WTC11 (cell line): ENCODE measurements at regions not wholly inside any gene's neighbourhood (a gene's known extent, or its start where the extent isn't known, plus 50 kb on each side); places are given as distances from the start of the nearest gene placed in this dataset.

ENCODE experiments used
- ATAC-seq: fragments of 200-7000 bp; cut with Tn5 transposase; 2 replicates; pipeline ENCODE4 v1.10.0; 2021; ENCODE audit warnings: mild to moderate bottlenecking, moderate library complexity
- CTCF ChIA-PET: fragments of 300-600 bp; sonication (Branson Sonifier 250); formaldehyde crosslinking; loops from one replicate; lab custom pipeline; 2021; ENCODE audit warnings: antibody characterized with exemption; lab: Charles Lee
- POLR2A ChIA-PET: fragments of 350-600 bp; sonication (Branson Sonifier 250); formaldehyde crosslinking; loops from one replicate; lab custom pipeline; 2021; ENCODE audit warnings: antibody characterized with exemption; lab: Charles Lee
- DNase-seq: peaks from one replicate; pipeline ENCODE4 v3.0.0; 2021; ENCODE audit warnings: low spot score
- H3K27ac Mint-ChIP-seq: 2 replicates; pipeline ENCODE4 v1.8.0; 2021; ENCODE audit warnings: mixed read lengths
- H3K27me3 Mint-ChIP-seq: 2 replicates; pipeline ENCODE4 v1.8.0; 2021; ENCODE audit warnings: low read depth, mild to moderate bottlenecking, moderate library complexity, mixed read lengths
- H3K36me3 Mint-ChIP-seq: 2 replicates; pipeline ENCODE4 v1.8.0; 2021; ENCODE audit warnings: mixed read lengths
- H3K4me1 Mint-ChIP-seq: 2 replicates; pipeline ENCODE4 v1.8.0; 2022; ENCODE audit warnings: mixed read lengths
- H3K4me3 Mint-ChIP-seq: 2 replicates; pipeline ENCODE4 v1.8.0; 2021; ENCODE audit warnings: mild to moderate bottlenecking, moderate library complexity, mixed read lengths
- H3K9me3 Mint-ChIP-seq: 2 replicates; pipeline ENCODE4 v1.8.0; 2021; ENCODE audit warnings: mixed read lengths
- ATF3 ChIP-seq: sonication (generic); formaldehyde crosslinking; conservative IDR thresholded peaks from 2 replicates; pipeline ENCODE4 v1.8.1; 2022; ENCODE audit warnings: mild to moderate bottlenecking, missing genetic modification reagents
- E2F4 ChIP-seq: sonication (generic); formaldehyde crosslinking; IDR thresholded peaks from 2 replicates; pipeline ENCODE4 v1.8.1; 2022; ENCODE audit warnings: low read depth, mild to moderate bottlenecking, moderate library complexity, missing genetic modification reagents, borderline replicate concordance
- EMX1 ChIP-seq: fragments of 250-450 bp; sonication (Bioruptor Pico); IDR thresholded peaks from 2 replicates; pipeline ENCODE4 v1.8.0; 2021; ENCODE audit warnings: mild to moderate bottlenecking
- ESRRA ChIP-seq: sonication (generic); formaldehyde crosslinking; IDR thresholded peaks from 2 replicates; pipeline ENCODE4 v1.8.1; 2022; ENCODE audit warnings: mild to moderate bottlenecking, missing genetic modification reagents, borderline replicate concordance
- JUN ChIP-seq: sonication (generic); formaldehyde crosslinking; IDR thresholded peaks from 2 replicates; pipeline ENCODE4 v1.8.0; 2023; ENCODE audit warnings: mild to moderate bottlenecking, missing genetic modification reagents
- RELA ChIP-seq: sonication (generic); formaldehyde crosslinking; IDR thresholded peaks from 2 replicates; pipeline ENCODE4 v1.8.1; 2022; ENCODE audit warnings: missing genetic modification reagents, mild to moderate bottlenecking, borderline replicate concordance
- RORB ChIP-seq: fragments of 250-450 bp; sonication (Bioruptor Pico); IDR thresholded peaks from 2 replicates; pipeline ENCODE4 v1.9.0; 2021; ENCODE audit warnings: mild to moderate bottlenecking
- SMAD3 ChIP-seq: sonication (generic); formaldehyde crosslinking; IDR thresholded peaks from 2 replicates; pipeline ENCODE4 v1.8.0; 2022; ENCODE audit warnings: missing genetic modification reagents, mild to moderate bottlenecking, borderline replicate concordance
- TP53 ChIP-seq: sonication (generic); formaldehyde crosslinking; IDR thresholded peaks from 2 replicates; pipeline ENCODE4 v1.8.1; 2023; ENCODE audit warnings: mild to moderate bottlenecking, missing genetic modification reagents
- ZNF232 ChIP-seq: sonication (generic); formaldehyde crosslinking; IDR thresholded peaks from 2 replicates; pipeline ENCODE4 v1.8.0; 2022; ENCODE audit warnings: mild to moderate bottlenecking, missing genetic modification reagents
- TF ChIP-seq, protein P1 (sequence below): sonication (generic); formaldehyde crosslinking; IDR thresholded peaks from 2 replicates; pipeline ENCODE4 v1.8.0; 2022; ENCODE audit warnings: mild to moderate bottlenecking, missing genetic modification reagents
- TF ChIP-seq, protein P2 (sequence below): sonication (generic); formaldehyde crosslinking; IDR thresholded peaks from 2 replicates; pipeline ENCODE4 v1.8.1; 2023; ENCODE audit warnings: mild to moderate bottlenecking, missing genetic modification reagents, borderline replicate concordance
- TF ChIP-seq, protein P3 (sequence below): fragments of 250-450 bp; sonication (Bioruptor Pico); IDR thresholded peaks from 2 replicates; pipeline ENCODE4 v1.9.0; 2021; ENCODE audit warnings: moderate library complexity, mild to moderate bottlenecking, inconsistent platforms, borderline replicate concordance
- TF ChIP-seq, protein P4 (sequence below): sonication (generic); formaldehyde crosslinking; IDR thresholded peaks from 2 replicates; pipeline ENCODE4 v1.8.0; 2023; ENCODE audit warnings: missing genetic modification reagents, mild to moderate bottlenecking, borderline replicate concordance
- TF ChIP-seq, protein P5 (sequence below): sonication (generic); formaldehyde crosslinking; IDR thresholded peaks from 2 replicates; pipeline ENCODE4 v1.8.0; 2022; ENCODE audit warnings: missing genetic modification reagents
- TF ChIP-seq, protein P6 (sequence below): sonication (generic); formaldehyde crosslinking; conservative IDR thresholded peaks from 2 replicates; pipeline ENCODE4 v1.8.1; 2023; ENCODE audit warnings: mild to moderate bottlenecking, low read depth, missing genetic modification reagents, moderate library complexity

DNA sequence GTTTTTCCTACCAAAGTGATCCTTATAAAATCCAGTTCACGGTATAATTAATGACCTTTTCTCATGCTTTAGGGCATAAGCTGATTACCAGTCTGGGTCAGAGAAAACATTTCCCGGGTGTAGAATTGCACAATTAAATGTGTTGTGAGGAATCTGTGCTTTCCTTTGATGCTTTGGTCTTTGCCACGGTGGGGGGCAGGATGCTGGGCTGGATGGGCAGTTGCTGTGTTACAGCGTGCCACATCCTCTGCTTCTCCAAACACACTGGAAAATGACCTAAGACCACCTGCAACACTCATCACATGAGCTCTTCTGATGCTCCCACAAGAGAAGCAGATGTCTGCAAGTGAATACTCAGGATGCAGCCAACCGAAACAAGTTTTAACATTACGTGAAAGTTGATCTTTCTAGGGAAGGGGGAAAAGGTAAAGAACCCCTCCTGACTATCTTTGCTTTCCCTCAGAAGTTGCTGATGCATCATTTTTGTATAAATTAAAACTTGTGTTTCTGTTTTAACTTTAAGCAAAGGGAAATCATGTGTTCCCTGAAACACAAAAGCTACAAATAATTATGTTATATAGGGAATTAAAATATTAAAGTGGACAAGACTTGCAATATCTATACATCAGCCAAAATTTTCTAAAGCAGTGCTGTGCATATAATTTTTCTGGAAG lies 515.3 kb upstream of the NR5A2 start:
- Mint-ChIP-seq H3K36me3 (no peaks in the 10 kb centered on the region), H3K27ac (peak overlapping the region; percentile 55; the same call in 1 of the 2 replicates), H3K4me3 (no peak overlapping the region; the same call in 1 of the 2 replicates), H3K4me1 (peaks cover 23% of the 10 kb centered on the region), H3K27me3 (no peaks in the 10 kb centered on the region), H3K9me3 (no peaks in the 10 kb centered on the region)
- DNase-seq (peak; percentile 35), ATAC-seq (peak; percentile 89)
- ChIA-PET CTCF (interaction anchor here (0.6 to 1.3 kb wide), 2 partner anchors 268 to 777 kb away, joined by 4 read pairs; no protein-coding TSS in a partner anchor), POLR2A (no interaction called here)
- no peak for TF ChIP-seq JUN (CRISPR knock-in tag)
- TF ChIP-seq, protein P1, sequence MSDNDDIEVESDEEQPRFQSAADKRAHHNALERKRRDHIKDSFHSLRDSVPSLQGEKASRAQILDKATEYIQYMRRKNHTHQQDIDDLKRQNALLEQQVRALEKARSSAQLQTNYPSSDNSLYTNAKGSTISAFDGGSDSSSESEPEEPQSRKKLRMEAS (CRISPR knock-in tag), result no peak
- TF ChIP-seq ESRRA (CRISPR knock-in tag), result no peak
- TF ChIP-seq, protein P2, sequence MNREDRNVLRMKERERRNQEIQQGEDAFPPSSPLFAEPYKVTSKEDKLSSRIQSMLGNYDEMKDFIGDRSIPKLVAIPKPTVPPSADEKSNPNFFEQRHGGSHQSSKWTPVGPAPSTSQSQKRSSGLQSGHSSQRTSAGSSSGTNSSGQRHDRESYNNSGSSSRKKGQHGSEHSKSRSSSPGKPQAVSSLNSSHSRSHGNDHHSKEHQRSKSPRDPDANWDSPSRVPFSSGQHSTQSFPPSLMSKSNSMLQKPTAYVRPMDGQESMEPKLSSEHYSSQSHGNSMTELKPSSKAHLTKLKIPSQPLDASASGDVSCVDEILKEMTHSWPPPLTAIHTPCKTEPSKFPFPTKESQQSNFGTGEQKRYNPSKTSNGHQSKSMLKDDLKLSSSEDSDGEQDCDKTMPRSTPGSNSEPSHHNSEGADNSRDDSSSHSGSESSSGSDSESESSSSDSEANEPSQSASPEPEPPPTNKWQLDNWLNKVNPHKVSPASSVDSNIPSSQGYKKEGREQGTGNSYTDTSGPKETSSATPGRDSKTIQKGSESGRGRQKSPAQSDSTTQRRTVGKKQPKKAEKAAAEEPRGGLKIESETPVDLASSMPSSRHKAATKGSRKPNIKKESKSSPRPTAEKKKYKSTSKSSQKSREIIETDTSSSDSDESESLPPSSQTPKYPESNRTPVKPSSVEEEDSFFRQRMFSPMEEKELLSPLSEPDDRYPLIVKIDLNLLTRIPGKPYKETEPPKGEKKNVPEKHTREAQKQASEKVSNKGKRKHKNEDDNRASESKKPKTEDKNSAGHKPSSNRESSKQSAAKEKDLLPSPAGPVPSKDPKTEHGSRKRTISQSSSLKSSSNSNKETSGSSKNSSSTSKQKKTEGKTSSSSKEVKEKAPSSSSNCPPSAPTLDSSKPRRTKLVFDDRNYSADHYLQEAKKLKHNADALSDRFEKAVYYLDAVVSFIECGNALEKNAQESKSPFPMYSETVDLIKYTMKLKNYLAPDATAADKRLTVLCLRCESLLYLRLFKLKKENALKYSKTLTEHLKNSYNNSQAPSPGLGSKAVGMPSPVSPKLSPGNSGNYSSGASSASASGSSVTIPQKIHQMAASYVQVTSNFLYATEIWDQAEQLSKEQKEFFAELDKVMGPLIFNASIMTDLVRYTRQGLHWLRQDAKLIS (CRISPR knock-in tag), result no peak
- no peak for TF ChIP-seq ATF3 (CRISPR knock-in tag)
- TF ChIP-seq SMAD3 (CRISPR knock-in tag), result no peak
- TF ChIP-seq EMX1 (CRISPR knock-in tag), result no peak
- no peak for TF ChIP-seq RELA (CRISPR knock-in tag)
- TF ChIP-seq, protein P3, sequence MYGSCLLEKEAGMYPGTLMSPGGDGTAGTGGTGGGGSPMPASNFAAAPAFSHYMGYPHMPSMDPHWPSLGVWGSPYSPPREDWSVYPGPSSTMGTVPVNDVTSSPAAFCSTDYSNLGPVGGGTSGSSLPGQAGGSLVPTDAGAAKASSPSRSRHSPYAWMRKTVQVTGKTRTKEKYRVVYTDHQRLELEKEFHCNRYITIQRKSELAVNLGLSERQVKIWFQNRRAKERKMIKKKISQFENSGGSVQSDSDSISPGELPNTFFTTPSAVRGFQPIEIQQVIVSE (CRISPR knock-in tag), result no peak
- no peak for TF ChIP-seq ZNF232 (CRISPR knock-in tag)
- TF ChIP-seq TP53 (CRISPR knock-in tag), result no peak
- no peak for TF ChIP-seq RORB (CRISPR knock-in tag)
- TF ChIP-seq, protein P4, sequence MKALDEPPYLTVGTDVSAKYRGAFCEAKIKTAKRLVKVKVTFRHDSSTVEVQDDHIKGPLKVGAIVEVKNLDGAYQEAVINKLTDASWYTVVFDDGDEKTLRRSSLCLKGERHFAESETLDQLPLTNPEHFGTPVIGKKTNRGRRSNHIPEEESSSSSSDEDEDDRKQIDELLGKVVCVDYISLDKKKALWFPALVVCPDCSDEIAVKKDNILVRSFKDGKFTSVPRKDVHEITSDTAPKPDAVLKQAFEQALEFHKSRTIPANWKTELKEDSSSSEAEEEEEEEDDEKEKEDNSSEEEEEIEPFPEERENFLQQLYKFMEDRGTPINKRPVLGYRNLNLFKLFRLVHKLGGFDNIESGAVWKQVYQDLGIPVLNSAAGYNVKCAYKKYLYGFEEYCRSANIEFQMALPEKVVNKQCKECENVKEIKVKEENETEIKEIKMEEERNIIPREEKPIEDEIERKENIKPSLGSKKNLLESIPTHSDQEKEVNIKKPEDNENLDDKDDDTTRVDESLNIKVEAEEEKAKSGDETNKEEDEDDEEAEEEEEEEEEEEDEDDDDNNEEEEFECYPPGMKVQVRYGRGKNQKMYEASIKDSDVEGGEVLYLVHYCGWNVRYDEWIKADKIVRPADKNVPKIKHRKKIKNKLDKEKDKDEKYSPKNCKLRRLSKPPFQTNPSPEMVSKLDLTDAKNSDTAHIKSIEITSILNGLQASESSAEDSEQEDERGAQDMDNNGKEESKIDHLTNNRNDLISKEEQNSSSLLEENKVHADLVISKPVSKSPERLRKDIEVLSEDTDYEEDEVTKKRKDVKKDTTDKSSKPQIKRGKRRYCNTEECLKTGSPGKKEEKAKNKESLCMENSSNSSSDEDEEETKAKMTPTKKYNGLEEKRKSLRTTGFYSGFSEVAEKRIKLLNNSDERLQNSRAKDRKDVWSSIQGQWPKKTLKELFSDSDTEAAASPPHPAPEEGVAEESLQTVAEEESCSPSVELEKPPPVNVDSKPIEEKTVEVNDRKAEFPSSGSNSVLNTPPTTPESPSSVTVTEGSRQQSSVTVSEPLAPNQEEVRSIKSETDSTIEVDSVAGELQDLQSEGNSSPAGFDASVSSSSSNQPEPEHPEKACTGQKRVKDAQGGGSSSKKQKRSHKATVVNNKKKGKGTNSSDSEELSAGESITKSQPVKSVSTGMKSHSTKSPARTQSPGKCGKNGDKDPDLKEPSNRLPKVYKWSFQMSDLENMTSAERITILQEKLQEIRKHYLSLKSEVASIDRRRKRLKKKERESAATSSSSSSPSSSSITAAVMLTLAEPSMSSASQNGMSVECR (CRISPR knock-in tag), result no peak
- TF ChIP-seq E2F4 (CRISPR knock-in tag), result no peak
- TF ChIP-seq, protein P5, sequence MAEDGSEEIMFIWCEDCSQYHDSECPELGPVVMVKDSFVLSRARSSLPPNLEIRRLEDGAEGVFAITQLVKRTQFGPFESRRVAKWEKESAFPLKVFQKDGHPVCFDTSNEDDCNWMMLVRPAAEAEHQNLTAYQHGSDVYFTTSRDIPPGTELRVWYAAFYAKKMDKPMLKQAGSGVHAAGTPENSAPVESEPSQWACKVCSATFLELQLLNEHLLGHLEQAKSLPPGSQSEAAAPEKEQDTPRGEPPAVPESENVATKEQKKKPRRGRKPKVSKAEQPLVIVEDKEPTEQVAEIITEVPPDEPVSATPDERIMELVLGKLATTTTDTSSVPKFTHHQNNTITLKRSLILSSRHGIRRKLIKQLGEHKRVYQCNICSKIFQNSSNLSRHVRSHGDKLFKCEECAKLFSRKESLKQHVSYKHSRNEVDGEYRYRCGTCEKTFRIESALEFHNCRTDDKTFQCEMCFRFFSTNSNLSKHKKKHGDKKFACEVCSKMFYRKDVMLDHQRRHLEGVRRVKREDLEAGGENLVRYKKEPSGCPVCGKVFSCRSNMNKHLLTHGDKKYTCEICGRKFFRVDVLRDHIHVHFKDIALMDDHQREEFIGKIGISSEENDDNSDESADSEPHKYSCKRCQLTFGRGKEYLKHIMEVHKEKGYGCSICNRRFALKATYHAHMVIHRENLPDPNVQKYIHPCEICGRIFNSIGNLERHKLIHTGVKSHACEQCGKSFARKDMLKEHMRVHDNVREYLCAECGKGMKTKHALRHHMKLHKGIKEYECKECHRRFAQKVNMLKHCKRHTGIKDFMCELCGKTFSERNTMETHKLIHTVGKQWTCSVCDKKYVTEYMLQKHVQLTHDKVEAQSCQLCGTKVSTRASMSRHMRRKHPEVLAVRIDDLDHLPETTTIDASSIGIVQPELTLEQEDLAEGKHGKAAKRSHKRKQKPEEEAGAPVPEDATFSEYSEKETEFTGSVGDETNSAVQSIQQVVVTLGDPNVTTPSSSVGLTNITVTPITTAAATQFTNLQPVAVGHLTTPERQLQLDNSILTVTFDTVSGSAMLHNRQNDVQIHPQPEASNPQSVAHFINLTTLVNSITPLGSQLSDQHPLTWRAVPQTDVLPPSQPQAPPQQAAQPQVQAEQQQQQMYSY, result no peak
- TF ChIP-seq, protein P6, sequence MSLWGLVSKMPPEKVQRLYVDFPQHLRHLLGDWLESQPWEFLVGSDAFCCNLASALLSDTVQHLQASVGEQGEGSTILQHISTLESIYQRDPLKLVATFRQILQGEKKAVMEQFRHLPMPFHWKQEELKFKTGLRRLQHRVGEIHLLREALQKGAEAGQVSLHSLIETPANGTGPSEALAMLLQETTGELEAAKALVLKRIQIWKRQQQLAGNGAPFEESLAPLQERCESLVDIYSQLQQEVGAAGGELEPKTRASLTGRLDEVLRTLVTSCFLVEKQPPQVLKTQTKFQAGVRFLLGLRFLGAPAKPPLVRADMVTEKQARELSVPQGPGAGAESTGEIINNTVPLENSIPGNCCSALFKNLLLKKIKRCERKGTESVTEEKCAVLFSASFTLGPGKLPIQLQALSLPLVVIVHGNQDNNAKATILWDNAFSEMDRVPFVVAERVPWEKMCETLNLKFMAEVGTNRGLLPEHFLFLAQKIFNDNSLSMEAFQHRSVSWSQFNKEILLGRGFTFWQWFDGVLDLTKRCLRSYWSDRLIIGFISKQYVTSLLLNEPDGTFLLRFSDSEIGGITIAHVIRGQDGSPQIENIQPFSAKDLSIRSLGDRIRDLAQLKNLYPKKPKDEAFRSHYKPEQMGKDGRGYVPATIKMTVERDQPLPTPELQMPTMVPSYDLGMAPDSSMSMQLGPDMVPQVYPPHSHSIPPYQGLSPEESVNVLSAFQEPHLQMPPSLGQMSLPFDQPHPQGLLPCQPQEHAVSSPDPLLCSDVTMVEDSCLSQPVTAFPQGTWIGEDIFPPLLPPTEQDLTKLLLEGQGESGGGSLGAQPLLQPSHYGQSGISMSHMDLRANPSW (CRISPR knock-in tag), result no peak
